ENCODE measurements at regions not wholly inside any gene's neighbourhood (a gene's known extent, or its start where the extent isn't known, plus 50 kb on each side); places are given as distances from the start of the nearest gene placed in this dataset.

DNA sequence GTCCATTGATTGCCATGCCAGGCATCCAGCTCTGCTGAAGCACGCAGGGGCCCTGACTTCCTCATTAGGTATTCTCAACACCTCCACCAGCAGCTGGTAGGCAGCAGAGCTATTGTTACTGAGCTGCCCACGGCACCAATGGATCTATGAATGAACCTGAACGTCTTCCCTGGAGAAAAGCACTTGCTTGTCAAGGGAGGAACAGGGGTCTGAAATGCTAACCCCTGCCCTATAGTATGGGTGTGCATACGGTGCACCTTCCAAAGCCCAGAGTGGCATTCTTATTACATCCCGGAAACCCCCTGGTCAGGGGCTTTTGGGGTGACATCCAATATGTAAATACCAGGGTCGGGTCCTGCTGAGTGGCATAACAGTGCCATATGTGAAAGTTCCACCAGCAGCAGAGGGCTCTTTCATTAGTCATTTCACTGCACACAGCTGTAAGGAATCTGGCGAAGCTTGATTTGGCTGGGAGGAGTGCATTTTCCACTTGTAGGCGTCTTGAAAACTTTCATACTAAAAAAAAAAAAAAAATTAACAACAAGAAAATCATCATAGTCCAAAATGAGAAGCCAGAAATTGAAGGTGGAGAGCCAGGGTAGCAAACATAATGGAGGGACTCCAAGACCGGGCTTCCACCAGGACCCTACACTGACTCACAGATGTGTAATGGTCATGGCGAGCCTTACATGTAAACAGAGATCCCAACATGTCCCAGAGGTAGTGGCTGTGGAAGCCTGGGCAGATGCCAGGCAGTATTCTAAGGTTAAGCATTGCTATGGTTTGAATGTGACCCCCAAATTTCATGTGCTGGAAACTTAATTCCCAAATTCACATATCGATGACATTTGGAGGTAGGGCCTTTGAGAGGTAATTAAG is 58.8 kb upstream of the PRDX6 start:
- Histone ChIP-seq H3K27me3 (ENCODE audit: control insufficient read depth, insufficient read depth, low read length) (no peaks in the 10 kb centered on the region), H3K9me3 (ENCODE audit: control insufficient read depth, insufficient read depth, low read length) (no peaks in the 10 kb centered on the region), H3K4me3 (ENCODE audit: low read depth, low read length) (no peak overlapping the region), H3K27ac (ENCODE audit: low read depth, low read length) (no peak overlapping the region)
- DNase-seq (ENCODE audit: low read depth, low spot score) = no peak
- ChIA-PET CTCF (interaction anchor here (0.7 to 1.8 kb wide), 6 partner anchors 12 to 688 kb away, joined by 3 to 16 read pairs (median 6); no protein-coding TSS in a partner anchor), POLR2A (interaction anchor here (0.7 kb wide), 2 partner anchors 89 to 1249 kb away, joined by 3 read pairs; no protein-coding TSS in a partner anchor)
- TF ChIP-seq, protein P1, sequence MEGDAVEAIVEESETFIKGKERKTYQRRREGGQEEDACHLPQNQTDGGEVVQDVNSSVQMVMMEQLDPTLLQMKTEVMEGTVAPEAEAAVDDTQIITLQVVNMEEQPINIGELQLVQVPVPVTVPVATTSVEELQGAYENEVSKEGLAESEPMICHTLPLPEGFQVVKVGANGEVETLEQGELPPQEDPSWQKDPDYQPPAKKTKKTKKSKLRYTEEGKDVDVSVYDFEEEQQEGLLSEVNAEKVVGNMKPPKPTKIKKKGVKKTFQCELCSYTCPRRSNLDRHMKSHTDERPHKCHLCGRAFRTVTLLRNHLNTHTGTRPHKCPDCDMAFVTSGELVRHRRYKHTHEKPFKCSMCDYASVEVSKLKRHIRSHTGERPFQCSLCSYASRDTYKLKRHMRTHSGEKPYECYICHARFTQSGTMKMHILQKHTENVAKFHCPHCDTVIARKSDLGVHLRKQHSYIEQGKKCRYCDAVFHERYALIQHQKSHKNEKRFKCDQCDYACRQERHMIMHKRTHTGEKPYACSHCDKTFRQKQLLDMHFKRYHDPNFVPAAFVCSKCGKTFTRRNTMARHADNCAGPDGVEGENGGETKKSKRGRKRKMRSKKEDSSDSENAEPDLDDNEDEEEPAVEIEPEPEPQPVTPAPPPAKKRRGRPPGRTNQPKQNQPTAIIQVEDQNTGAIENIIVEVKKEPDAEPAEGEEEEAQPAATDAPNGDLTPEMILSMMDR (IDR thresholded peaks at IDR 0.05; ENCODE audit: low read depth, low read length) = no peak

DNA sequence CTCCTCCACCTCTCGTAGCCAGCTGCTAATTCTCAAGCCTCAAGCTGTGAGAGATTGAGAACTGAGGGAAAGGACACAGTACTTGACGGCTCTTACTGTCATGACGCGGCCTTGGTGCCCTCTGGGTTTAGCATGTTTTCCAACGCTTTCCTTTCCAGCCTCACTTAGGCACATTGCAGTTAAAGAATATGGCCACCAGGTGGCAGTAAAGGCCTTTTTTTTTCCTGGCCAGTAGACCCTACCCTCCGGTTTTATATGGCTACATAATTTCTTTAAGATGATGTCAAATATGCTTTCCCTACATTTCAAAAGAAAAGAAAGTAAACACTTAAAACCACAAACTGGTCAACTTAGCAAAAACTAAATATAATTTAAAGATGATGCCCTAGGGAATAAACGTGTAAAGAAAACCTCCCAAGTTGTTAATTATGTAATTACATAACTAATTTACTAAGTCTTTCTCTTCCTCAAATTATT is 56.8 kb upstream of the PRDX6 start:
- TF ChIP-seq, protein P1 (IDR thresholded peaks at IDR 0.05; ENCODE audit: low read depth, low read length) = peak; percentile 76
- ChIA-PET CTCF (interaction anchor here (0.7 to 1.9 kb wide), 23 partner anchors 9 to 798 kb away, joined by 3 to 19 read pairs (median 3); partner anchors contain the start of genes CENPL and DARS2), POLR2A (interaction anchor here (0.6 kb wide), 1 partner anchor 448 kb away, joined by 3 read pairs; the partner anchor contains the start of genes GAS5 and ZBTB37)
- DNase-seq (ENCODE audit: low read depth, low spot score) = peak; percentile 60
- Histone ChIP-seq H3K9me3 (ENCODE audit: control insufficient read depth, insufficient read depth, low read length) (no peaks in the 10 kb centered on the region), H3K27me3 (ENCODE audit: control insufficient read depth, insufficient read depth, low read length) (no peaks in the 10 kb centered on the region), H3K27ac (ENCODE audit: low read depth, low read length) (no peak overlapping the region), H3K4me3 (ENCODE audit: low read depth, low read length) (peak overlapping the region; percentile 18; the same call in 1 of the 2 replicates)

GRCh38 chr1:173421286-173421685 is 55.8 kb upstream of the PRDX6 start:
- no peak overlapping the region for H3K4me3 ChIP-seq (ENCODE audit: low read depth, low read length)
- DNase-seq (ENCODE audit: low read depth, low spot score) = no peak
- no peak overlapping the region for H3K27ac ChIP-seq (ENCODE audit: low read depth, low read length)
- H3K27me3 ChIP-seq (ENCODE audit: control insufficient read depth, insufficient read depth, low read length) = no peaks in the 10 kb centered on the region
- TF ChIP-seq, protein P1 (IDR thresholded peaks at IDR 0.05; ENCODE audit: low read depth, low read length) = no peak
- ChIA-PET CTCF (interaction anchor here (0.7 to 1.9 kb wide), 4 partner anchors 9 to 680 kb away, joined by 3 to 8 read pairs (median 4); no protein-coding TSS in a partner anchor), POLR2A (no interaction called here)
- H3K9me3 ChIP-seq (ENCODE audit: control insufficient read depth, insufficient read depth, low read length) = no peaks in the 10 kb centered on the region

DNA sequence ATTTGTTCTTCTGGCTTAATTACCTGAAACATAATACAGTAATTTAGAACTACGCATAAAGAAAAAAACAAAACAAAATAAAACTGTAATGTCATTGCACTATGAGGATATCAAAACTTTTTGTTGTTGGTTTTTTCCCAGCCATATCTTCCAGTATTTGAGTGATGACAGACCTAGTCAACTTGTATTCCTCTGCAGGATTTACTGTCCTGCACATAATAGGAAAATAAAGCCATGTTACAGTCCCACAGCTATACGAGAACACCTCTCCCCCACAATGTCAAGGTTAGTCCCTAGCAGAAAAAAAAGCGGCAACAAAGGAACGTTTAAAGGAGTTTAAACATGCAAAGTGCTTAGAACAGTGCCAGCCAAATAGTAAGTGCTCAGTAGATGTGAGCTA is 55.3 kb upstream of the PRDX6 start:
- no peak overlapping the region for H3K4me3 ChIP-seq (ENCODE audit: low read depth, low read length)
- TF ChIP-seq, protein P1 (IDR thresholded peaks at IDR 0.05; ENCODE audit: low read depth, low read length) = no peak
- H3K9me3 ChIP-seq (ENCODE audit: control insufficient read depth, insufficient read depth, low read length) = no peaks in the 10 kb centered on the region
- no peak for DNase-seq (ENCODE audit: low read depth, low spot score)
- ChIA-PET POLR2A (no interaction called here), CTCF (interaction anchor here (0.7 to 1.9 kb wide), 4 partner anchors 9 to 680 kb away, joined by 3 to 8 read pairs (median 4); no protein-coding TSS in a partner anchor)
- no peak overlapping the region for H3K27ac ChIP-seq (ENCODE audit: low read depth, low read length)
- no peaks in the 10 kb centered on the region for H3K27me3 ChIP-seq (ENCODE audit: control insufficient read depth, insufficient read depth, low read length)
